Stimulated activated CD4-positive, alpha-beta T cell treated with anti-CD3 and anti-CD28 coated beads, Interleukin-2, amount 100 ng/mL, for 4 hours (primary cell): ENCODE measurements at regions not wholly inside any gene's neighbourhood (a gene's known extent, or its start where the extent isn't known, plus 50 kb on each side); places are given as distances from the start of the nearest gene placed in this dataset.

Experiments used
- DNase-seq: peaks from one replicate; pipeline ENCODE4 v3.0.0-alpha.2; 2020; ENCODE audit warnings: low read depth

DNA sequence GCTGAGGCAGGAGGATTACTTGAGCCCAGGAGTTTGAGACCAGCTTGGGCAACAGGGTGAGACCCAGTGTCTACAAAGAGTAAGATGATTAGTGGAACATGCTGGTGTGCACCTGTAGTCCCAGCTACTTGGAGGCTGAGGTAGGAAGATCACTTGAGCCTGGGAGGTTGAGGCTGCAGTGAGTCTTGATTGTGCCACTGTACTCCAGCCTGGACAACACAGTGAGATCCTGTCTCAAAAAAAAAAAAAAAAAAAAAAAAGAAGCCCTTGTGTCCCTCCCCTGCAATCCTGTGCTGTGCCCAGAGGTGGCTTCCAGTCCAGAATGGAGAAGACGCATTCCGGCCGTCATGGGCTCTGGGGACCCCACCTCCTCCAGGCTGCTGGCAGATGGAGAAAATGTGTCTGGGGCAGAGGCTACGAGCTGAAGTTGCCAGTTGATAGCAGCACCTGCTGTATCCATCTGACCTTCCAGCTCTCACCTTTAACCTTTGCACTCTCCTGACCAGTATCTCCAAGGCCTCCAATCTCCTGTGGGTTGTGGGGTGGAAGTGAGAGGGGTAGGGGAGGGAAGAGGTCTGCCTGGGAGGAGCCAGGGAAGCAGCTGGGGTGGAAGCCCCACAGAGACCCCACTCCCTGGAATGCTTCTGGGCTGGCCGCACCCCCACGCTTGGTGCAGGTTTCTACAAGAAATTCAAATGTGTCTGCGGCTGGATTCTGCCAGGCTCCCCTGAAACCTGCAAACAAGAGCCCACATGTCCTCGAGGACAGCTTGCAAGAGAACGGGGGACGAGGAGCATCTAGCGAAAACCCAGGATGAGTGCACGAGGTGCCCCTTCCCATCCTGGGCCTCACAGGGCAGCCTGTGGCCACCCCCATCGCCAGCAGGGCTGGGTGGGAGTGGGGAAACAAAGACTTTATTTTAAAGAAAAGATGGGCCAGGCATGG lies 148.3 kb upstream of the IER5L start:
- no peak for DNase-seq

DNA sequence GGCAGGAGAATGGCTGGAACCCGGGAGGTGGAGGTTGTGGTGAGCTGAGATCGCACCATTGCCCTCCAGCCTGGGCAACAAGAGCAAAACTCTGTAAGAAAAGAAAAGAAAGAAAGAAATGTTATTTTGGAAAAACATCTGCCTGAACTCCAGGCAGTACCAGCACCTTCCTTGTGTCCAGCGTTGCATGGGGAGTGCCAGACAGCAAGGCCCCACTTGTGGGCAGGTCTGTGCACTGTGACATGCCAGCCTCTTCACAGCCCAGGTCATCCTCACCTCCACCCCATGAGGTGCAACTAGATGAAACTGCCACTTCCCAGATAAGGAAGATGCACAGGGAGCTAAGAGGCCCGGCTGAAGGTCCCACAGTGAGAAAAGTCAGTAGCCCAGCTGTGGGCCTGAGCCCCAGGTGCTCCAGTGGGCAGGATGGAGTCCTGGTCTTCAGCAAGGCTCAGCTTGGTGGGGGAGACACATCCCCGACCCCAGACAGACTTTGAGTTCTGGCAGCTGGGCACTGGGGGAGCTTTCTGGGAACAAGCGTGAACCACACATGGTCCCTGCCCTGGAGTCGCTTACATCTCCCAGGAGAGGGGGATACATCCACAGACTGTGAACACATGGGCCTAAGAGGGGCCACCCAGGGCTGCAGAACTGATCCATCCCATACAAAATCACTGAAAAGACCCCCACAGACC lies 146.9 kb upstream of the IER5L start:
- DNase-seq, result no peak

DNA sequence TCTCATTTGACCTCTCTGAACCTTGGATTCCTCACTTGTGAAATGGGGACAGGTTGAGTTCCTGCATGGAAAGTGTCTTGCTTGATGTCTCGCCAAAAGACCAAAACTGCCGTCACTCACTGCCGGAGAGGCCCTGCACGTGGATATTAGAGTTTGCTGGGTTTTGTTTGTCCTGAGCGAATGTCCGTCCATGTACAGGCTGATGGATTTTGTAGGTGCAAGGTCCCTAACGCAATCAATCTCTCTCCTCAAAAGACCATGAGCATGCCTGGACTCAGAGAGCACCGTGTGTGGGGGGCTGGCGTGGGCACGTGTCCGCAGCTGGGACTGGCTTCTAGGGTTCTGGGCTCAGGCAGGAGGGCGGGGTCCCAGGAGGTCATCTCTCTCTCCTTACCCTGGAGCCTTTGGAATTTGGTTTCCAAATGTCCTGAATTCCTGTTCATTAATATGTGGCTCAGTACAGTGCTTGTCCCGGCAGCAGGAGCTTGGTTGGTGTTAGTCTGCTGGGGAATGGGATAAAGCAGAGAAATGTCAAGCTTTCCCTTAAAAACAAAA lies 146.0 kb upstream of the IER5L start:
- DNase-seq, result no peak

DNA sequence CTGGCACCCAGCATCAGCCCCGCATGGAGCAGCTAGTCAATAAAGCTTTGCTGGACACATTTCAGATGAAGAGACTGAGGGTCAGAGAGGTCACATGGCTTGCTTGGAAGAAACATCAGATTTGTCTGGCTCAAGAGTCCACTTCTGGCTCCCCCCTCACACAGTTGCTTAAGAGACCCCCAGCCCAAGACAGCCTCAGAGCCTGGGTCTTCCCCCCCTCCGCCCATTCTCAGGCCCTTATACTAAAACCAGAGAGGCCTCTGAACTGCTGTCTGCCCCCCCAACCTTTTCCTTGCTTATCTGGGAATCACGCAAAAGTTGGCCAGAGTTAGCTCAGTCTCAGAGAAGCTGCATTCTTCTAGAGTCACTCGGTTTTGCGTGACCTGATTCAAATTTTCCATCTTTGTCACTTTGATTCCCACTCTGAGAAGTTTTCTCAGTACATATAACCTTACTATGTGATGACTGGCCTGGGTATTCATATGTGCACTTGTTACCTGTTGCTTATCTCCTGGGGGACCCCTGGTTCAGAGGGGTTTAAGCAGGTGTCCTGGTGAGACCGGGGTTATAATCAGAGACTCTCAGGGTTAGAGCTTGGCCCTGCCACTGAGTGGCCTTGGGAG lies 145.4 kb upstream of the IER5L start:
- no peak for DNase-seq

DNA sequence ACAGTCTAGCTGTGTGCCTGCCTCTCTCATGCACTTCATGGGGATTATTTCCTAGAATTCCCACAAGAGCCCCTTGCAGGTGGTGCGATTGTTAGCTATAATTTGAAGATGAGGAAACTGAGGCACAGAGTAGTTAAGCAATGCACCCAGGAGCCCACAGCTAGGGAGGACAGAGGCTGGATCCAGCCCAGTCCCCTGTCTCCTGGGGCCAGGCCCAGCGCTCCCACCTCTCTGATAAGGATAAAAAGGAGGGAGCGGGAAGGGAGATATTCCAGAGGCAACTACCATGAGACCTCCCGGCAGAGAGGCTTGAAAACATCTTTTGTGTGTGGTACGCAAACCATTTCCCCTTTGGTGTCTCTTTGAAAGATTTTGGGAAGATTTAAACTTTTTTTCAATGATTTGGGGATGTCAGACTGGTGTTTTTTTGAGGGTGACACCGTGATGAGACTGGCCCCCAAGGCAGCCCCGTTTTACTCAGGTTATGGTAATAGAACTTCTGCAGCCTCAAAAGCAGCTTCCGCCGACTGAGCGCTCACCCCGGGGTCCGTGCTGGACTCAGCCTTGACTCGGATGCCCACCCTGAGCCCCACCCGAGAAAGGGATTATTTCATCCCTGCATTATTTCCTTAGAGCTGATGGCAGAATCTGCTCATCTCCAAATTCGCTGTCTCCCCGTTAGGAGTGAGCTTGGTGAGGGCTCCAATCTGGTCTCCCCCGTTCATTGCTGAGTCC lies 144.7 kb upstream of the IER5L start:
- DNase-seq, result no peak

DNA sequence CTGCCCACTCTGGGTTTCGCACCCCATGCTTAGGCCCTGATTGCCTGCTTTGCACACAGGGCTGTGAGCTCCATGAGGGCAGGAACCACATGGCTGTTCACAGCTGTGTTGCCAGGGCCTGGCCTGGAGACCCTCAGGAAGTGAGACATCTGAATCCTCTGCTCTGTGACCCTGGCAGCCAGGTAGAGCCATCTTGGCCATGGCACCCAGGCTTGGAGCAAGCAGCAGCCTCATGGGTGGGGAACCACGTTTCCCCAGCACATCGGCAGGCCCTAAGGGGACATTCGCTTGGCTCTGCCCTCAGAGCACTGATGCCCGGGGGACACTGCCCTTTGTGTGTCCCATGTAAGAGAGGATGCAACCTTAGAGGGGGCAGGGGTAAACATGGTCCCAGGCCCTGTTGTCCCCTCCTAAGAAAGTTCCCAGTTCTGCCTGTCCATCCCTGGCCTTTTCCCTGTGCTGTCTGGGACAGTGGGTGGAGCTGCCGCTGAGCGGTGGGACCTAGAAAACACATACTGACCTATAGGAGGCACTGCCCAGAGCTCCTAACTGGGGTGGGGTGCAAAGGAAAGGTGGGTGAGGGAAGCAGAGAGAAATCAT lies 144.1 kb upstream of the IER5L start:
- DNase-seq, result no peak

DNA sequence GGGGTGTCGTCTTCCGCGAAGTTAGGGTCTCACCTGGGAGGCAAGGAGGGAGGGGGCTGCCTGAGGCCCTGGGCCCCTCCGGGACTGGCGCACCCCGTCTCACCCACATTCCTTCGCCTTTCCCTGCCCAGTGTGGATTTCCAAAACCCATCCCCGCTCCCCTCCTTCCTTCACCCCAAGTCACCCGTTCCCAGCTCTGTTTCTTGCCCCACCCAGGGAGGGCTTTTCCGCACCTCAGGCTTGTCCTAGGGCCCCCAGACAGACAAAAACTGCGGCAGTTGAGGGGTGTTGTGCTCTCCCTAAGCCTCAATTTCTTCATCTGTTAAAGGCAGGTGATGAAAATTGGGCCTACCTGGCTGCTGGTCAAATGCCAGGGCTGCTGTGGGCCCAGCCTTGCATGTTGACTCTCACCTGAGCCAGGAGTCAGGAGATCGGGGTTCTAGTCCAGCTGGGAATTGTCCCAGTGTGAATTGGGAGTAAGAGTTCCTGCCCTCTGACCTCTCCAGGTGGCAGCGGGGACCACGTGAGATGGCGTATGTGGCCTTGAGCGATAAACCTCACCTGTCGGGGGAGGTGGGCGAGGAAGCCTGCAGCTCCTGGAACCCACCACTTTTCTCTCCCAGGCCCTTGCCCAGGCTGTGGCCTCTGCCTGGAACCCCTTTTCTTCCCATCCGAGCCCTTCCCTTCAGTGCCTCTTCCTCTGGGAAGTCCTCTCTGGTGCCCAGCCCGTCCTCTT lies 143.4 kb upstream of the IER5L start:
- DNase-seq, result no peak

DNA sequence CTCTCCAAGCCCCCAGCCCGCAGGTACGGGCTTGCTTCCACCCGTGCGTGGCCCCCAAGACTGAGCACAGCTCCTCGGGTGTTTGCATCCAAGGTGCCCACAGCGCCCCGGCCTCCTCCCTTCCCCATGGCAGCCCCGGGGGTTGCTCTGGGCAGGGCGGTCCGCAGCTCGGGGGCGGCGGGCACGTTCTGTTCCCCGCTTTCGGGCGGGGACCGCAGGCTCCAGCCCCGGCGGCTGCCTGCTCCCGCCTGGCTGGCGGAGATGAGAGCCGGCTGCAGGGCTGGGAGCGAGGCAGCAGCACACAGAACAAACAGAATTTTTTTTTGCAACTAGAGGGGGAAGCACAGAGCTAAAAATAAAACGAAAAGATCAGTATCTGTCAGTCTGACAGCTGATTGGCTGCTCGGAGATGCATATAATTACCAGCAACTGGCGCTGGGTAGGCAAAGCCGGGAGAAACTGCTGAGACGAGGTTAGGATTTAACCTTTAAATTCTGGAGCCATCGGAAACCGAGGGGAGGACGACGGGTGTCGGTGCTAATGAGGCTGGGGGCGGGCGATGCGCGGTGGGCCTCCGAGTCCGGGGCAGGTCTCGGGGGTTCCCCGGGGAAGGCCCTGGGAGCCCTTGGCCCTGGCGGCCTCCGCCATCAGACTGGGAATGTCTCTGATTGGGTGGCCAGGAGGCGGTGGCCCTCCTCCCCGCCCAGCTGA lies 142.7 kb upstream of the IER5L start:
- peak; percentile 32 for DNase-seq

DNA sequence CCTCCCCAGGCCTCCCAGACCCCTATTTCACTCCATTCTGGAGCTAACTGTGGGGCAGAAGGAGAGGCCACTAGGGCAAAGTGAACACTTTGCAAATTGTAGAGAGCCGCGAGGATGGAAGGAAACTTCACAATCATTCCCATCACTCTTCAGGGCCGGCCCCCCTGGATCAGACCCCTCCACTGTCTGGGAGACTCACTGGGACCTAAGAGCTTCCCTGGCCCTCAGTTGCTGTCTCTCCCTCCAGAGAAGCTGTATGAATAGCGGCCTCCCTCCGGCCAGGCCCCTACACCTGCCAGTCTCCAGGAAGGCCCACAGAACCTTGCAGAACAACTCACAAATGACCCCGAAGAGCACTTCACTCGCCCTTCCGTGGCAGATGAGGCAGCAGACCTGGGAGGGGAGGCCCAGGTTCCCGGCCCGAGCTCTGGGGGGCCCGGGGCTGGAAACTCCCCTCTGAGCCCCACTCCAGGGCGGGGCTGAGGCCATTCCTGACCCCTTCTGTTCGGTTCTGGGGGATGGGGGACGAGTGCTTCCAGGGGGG lies 141.9 kb upstream of the IER5L start:
- DNase-seq, result no peak

DNA sequence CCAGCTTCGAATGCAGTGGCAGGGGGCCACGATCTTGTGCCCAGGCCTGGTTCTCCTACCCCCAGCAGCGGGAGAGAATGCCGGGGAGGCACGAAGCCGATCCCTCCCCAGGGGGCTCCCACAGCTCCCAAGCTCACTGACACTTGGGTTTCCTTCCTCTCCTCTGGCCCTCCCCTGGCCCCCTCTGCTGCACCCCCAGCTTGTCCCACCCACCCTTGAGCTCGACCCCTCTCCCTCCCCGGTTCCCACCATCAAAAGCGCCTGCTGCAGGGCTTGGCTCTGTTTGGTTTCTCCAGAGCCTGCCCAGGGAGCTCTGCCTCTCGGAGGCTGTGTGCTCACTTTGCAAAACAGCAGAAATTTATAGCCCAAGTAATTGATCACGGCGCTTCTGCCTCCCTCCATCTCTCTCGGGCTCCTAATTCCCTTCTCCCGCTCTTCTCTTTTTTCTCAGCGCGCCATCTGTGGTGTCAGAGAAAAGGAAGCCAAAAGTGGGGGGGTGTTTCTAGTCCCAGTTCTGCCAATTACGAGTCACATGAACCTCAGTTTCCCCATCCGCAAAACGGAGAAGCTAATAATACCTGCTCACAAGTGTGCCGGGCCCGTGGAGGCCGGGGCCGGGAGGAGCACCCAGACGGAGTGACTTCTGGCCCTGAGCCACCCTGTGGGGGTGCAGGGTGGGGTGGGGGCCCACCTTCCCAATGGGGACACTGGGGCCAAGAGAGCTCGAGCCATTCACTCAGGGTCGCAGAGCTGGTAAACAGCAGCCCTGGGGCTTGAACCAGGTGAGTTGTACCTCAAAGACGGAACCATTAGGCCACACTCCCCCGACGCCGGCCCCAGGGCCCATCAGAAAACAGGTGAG lies 141.2 kb upstream of the IER5L start:
- DNase-seq, result no peak

DNA sequence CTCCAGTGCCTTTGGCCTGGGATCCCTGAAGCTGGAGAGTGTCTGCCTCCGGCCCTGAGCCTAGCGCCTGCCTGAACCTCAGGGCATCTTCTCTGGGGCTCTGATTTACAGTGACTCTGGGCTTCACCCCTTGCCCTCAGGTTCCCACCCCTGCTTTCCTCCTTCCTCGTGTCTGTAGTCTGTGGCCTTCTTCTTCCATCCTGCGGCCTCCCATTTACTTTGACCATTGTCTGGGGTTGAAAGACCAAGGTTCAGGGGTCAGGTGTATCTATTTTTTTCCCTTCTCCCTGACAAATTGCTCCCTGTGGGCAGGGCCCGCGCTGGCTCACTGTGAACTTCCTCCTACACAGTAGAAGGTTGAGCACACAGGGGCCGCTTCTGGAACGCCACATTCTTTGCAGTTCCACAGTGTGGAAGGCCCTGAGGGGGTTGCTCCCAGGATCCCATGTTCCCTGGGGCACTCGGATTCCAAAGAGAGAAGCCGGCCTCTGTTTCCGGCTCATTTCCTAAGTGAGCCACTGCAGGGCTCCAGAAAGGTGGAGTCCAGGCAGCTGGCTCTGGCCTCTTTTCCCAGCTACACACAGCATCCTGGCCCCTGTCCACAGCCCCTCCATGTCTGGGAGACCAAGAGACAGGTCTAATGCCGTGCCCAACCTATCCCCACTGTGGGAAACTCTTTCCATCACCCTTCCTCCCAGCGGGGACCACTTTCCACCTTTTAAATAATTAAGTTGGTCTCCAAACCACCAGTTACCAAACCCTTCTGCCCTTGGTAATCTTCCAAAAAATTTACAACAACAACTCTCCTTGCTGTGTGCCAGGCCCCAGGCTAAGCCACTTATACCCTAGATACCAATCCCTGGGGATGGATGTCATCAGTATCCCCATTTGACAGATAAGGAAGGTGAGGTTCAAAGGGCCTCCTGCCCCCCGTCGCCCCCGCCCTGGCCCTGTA lies 140.3 kb upstream of the IER5L start:
- DNase-seq, result no peak

DNA sequence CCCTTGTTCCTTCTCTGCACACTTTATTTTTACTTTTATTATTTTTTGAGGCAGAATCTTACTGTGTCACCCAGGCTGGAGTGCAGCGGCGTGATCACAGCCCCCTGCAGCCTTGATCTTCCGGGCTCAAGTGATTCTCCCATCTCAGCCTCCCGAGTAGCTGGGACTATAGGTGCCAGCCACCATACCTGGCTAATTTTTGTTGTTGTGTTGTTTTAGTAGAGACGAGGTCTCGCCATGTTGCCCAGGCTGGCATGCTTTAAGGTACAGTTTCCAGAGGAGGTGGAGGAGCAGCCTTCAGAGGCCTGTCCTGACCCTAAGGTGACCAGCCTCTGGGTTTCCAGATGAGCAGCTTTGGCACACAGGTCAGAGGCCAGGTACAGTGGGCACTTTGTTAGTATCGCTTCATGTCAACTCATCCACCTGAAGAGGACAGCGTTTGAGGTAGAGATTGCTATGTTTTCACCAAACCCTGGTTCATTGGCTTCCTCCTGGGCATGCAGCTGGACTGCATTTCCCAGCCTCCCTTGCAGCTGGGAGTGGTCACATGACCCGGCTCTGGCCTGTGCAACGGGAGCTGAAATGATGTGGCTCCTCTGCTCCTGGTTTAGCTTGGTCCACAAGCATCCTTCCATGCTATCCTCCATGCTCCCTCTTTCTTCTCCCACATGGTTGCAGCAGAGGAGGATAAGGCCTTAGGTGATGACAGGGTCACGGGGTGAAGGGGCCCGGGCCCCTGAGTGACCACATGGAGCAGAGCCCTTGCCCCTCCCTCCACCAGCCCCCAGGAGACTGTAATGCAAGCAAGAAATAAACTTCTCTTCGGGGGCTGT lies 139.3 kb upstream of the IER5L start:
- DNase-seq, result no peak

DNA sequence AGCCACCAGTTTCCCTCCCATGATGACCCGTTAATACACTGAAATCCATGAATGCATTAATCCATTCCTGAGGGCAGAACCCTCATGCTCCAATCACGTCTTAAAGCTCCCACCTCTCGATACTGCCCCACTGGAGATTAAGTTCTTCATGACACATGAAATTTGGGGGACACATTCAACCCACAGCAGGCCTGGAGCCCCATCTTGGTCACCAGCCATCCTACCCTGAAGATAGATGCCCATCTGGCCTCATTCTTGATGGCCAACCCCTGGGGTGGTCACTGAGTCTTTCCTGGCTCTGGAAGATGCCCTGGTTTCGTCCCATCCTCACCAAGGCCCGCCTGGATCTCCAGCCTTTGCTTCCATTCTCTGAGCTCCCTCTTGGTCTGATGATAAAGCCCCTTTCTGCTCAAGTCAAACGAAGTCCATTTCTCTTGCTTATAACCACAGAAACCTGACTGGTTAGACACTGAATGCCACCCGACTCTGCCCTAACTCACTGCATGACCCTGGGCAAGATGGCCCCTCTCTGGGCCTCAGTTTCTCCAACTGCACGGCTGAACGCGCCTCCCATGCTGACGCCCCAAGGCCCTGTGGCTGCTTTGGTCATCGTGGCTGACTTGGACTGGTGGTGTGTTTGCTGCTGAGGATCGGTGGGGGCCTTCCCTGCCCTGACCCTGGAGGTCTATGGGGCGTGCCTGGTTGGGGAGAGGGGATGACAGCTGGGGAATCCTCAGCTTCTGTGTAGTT lies 138.4 kb upstream of the IER5L start:
- DNase-seq, result no peak

DNA sequence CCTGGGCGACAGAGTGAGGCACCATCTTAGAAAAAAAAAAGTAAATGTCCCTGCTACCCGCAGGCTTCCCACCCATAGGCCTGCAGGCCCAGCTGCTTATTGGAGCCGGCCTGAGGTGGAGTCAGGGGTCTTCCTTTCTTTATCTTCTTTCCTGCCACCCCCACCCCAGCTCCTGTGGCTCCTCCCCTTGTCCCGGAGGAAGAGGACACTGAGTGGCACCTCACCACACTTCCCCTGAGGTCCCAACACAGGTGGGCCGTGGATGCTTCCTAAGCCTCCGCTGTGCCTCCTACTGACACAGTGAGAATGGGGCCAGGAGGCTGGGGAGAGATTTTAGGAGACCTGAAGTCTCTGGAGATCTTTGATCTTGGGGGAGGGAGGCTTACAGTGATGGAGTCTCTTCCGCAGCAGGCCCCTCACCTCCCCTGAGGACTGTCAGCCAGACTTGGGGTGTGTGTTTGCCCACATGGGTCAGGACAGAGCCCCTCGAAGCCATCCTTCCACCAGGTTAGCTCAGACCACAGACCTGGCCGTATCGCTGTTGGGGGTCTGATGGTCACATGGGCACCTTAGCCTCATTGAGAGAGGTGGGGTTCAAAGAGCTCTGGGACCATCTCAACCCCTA lies 135.4 kb upstream of the IER5L start:
- no peak for DNase-seq

DNA sequence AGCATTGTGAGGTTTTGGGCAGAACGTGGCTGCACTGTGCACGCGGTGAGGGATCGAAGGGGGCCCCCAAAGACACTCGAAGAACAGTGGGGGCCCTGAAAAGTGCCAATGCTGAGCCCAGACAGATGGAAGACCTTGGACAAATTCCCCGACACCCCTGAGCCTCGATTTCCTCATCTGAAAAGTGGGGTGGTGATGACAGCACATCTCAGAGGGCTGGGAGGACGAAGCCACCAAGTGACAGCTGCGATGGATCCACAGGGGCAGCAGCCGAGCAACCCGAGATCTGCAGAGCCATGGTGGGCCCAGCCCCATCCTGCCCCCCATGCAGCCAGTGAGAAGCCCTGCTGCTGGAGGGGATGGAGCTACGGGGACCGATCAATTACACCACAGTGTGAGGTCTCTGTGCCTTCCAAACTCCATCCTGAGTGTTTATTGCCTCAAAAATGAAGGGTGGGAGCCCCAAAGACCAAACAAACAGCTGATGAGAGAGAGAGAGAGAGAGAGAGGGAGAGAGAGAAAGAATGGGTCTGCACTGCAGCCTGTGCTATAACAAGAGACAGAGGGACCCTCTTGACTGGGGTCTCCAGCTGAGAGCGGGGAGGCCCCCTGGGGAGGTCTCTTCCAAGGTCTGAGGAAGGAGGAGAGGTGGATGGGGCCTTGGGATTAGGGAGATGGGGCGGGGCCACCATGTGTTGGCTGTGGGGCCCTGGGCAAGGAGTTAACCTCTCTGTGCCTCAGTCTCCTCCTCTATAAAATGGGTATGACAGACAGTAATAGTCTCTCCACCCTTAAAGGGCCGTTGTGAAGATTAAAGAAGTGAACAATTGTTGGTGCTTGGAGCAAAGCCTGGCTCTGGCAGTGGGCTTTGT lies 134.4 kb upstream of the IER5L start:
- DNase-seq, result no peak
